ENCODE measurements at regions not wholly inside any gene's neighbourhood (a gene's known extent, or its start where the extent isn't known, plus 50 kb on each side); places are given as distances from the start of the nearest gene placed in this dataset.

- no peak for DNase-seq (ENCODE audit: low read depth in 3 of 3, low spot score in 2 of 3)
Measured at GRCh38 chr3:14334936-14335335, 67.5 kb upstream of the SLC6A6 start.

- no peak for DNase-seq (ENCODE audit: low read depth in 3 of 3, low spot score in 2 of 3)
Measured at GRCh38 chr3:14335774-14336748, 66.3 kb upstream of the SLC6A6 start.

- DNase-seq (ENCODE audit: low read depth in 3 of 3, low spot score in 2 of 3), result no peak
Measured at GRCh38 chr3:14336749-14337598, 65.4 kb upstream of the SLC6A6 start.

GRCh38 chr3:14337828-14338227, 64.6 kb upstream of the SLC6A6 start:
- no peak for DNase-seq (ENCODE audit: low read depth in 3 of 3, low spot score in 2 of 3)

GRCh38 chr3:14338242-14338641, 64.2 kb upstream of the SLC6A6 start:
- no peak for DNase-seq (ENCODE audit: low read depth in 3 of 3, low spot score in 2 of 3)

GRCh38 chr3:14338898-14339458, 63.4 kb upstream of the SLC6A6 start:
- no peak for DNase-seq (ENCODE audit: low read depth in 3 of 3, low spot score in 2 of 3)

GRCh38 chr3:14340960-14341708, 61.3 kb upstream of the SLC6A6 start:
- DNase-seq (ENCODE audit: low read depth in 3 of 3, low spot score in 2 of 3), result no peak

GRCh38 chr3:14343338-14344112, 58.9 kb upstream of the SLC6A6 start:
- no peak for DNase-seq (ENCODE audit: low read depth in 3 of 3, low spot score in 2 of 3)

- no peak for DNase-seq (ENCODE audit: low read depth in 3 of 3, low spot score in 2 of 3)
Measured at GRCh38 chr3:14344351-14344750, 58.1 kb upstream of the SLC6A6 start.

- no peak for DNase-seq (ENCODE audit: low read depth in 3 of 3, low spot score in 2 of 3)
Measured at GRCh38 chr3:14345496-14346150, 56.8 kb upstream of the SLC6A6 start.

- DNase-seq (ENCODE audit: low read depth in 3 of 3, low spot score in 2 of 3), result no peak
Measured at GRCh38 chr3:14346191-14346590, 56.2 kb upstream of the SLC6A6 start.

GRCh38 chr3:14346642-14347041, 55.8 kb upstream of the SLC6A6 start:
- DNase-seq (ENCODE audit: low read depth in 3 of 3, low spot score in 2 of 3), result no peak

GRCh38 chr3:14347110-14347509, 55.3 kb upstream of the SLC6A6 start:
- DNase-seq (ENCODE audit: low read depth in 3 of 3, low spot score in 2 of 3), result no peak

GRCh38 chr3:14351617-14352001, 50.8 kb upstream of the SLC6A6 start:
- DNase-seq (ENCODE audit: low read depth in 3 of 3, low spot score in 2 of 3), result no peak

GRCh38 chr3:14352002-14352627, 50.3 kb upstream of the SLC6A6 start:
- DNase-seq (ENCODE audit: low read depth in 3 of 3, low spot score in 2 of 3), result no peak

All from right renal cortex interstitium (tissue), 3 donors.